Cardiac fibroblast (primary cell): ENCODE measurements at regions not wholly inside any gene's neighbourhood (a gene's known extent, or its start where the extent isn't known, plus 50 kb on each side); places are given as distances from the start of the nearest gene placed in this dataset.

Experiments
- DNase-seq, 2 donors: peaks; one replicate each; pipeline versions ENCODE4 v3.0.0 to v3.0.0-alpha.2; 2010; ENCODE audit warnings: low read depth in 2 of 2
- H3K4me3 ChIP-seq, 2 donors: replicated peaks in 1 of 2; 1 replicate in 1 of 2; 2 replicates in 1 of 2; pipeline ENCODE4 v1.5.1; 2011; ENCODE audit warnings: low read depth in 2 of 2, low read length in 2 of 2, mild to moderate bottlenecking in 2 of 2, moderate library complexity in 1 of 2
- TF ChIP-seq, protein P1 (sequence below): IDR thresholded peaks from one replicate; pipeline ENCODE4 v1.5.1; 2011; ENCODE audit warnings: low read depth, mild to moderate bottlenecking, low read length, inconsistent platforms

DNA sequence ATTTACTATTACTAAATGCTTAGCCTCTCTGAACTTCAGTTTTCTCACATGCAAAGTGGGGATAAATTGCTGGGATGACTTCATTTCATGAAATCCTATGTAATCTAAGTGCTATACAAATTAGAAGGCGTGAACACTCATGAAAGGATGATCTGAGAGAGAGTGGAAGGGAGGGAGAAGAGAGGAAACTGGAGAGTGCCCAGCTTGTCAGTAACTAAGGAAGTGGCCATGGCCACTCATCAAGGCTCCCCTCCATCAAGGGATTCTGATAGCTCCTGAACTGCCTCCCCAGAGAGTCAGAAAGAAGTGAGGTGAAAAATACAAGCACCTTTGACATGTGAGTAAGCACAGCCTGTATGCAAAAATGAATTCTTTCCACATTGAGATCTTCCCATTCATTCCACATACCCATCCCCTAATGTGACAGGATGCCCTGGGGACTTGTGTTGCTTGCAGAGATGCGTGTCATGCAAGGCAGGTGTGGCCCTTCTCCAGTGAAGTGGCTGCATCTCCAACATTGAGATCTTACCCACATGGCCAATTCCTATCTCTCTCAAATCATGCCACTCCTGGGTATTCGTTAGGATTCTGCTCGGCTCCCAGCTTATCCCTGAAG, 76.5 kb upstream of the ITPRID1 start:
- no peak for DNase-seq
- TF ChIP-seq, protein P1, sequence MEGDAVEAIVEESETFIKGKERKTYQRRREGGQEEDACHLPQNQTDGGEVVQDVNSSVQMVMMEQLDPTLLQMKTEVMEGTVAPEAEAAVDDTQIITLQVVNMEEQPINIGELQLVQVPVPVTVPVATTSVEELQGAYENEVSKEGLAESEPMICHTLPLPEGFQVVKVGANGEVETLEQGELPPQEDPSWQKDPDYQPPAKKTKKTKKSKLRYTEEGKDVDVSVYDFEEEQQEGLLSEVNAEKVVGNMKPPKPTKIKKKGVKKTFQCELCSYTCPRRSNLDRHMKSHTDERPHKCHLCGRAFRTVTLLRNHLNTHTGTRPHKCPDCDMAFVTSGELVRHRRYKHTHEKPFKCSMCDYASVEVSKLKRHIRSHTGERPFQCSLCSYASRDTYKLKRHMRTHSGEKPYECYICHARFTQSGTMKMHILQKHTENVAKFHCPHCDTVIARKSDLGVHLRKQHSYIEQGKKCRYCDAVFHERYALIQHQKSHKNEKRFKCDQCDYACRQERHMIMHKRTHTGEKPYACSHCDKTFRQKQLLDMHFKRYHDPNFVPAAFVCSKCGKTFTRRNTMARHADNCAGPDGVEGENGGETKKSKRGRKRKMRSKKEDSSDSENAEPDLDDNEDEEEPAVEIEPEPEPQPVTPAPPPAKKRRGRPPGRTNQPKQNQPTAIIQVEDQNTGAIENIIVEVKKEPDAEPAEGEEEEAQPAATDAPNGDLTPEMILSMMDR: no peak
- H3K4me3 ChIP-seq: no peak overlapping the region

DNA sequence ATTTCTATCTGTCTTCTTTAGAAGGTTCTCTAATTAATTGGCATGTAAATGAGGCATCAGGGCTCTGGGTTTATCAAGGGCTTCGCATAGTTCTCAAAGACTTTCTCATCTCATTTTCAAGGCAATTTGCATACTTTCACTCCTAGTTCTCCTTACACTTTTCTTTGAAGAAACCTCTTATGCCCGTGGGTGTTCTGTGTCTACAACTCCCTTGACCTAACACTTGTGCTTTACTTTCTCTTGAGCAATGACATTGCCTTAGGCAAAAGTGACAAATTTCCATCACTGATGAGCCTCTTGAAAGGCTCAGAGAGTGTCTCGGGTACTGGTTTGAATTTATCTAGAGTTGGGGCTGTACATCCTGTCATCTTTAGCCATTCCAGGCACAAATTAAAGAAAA, 74.7 kb upstream of the ITPRID1 start:
- H3K4me3 ChIP-seq: no peak overlapping the region
- DNase-seq: no peak
- TF ChIP-seq, protein P1: no peak

DNA sequence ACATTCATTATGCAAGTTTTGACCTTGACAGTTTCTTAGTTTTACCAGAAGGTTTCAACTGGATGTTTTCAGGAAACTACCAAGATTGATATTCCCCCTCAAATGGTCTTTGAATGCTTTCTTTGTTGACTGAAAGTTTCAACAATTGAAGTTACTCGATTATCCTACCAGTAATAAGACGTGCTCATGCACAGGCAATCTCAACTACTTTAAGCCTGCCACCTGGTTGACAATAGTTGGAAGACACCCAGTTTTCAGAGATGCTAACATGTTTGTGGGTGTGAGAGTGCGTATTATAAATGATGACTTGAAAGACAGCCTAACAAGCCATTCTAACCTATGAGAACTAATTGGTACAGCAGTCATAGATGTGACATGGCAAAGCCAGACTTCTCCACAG, 73.4 kb upstream of the ITPRID1 start:
- no peak overlapping the region for H3K4me3 ChIP-seq
- TF ChIP-seq, protein P1: no peak
- no peak for DNase-seq

DNA sequence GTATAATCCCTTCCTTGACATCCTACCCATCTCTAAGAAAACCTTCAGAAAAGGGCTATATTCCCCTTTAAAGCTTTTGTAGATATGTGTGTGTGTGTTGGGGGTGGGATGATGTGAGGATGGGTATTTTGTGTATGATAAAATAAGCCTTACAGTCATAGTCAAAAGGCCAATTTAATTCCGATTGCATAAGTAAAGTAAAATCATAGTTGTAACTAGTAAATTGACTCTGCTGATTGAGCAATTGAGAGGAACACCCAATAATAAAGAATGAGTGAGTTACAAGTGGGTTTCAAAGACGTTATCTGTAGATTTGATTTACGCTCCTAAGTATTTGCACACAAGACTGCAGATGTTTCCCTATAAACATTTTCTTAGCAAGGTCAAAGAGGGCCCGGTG, 71.3 kb upstream of the ITPRID1 start:
- TF ChIP-seq, protein P1: no peak
- H3K4me3 ChIP-seq: no peak overlapping the region
- DNase-seq: no peak

DNA sequence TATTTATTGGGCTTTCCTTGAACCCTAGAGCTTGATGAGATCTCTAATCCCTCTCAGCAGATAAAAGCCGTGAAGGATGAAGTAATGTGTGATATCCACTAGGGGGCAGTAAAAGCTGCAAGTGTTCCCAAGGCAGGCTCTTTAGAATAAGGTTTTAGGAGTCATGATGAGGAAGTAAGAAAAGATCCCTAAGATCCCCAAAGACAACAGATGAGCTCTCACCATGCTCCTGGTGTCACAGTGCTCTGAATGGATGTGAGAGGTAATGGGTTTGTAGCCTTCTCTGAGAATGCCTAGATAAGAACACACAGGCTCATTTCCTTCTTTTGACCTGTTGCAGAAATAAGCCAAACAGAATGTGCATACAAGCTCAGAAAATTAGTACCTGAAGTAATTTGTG, 70.4 kb upstream of the ITPRID1 start:
- peak; percentile 53 to 58 for DNase-seq

DNA sequence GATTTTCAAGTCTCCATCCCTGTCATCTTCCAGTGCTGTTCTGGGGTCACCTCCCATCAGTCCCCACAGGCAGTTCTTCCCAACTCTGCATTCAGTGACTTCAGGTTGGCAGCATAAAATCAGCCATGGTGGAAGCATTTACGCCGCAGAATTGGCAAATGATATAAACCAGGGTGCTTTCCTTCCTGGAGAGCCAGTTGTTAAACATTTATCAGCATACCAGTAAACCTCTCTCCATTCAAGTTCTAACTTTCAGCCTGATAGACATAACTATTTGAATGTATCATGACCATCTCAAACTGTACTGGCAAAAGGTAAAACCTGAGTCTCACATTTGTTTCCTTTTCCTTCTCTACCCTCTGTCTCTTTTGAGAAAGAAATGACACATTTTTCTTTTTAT, 69.7 kb upstream of the ITPRID1 start:
- no peak for DNase-seq
- no peak overlapping the region for H3K4me3 ChIP-seq
- TF ChIP-seq, protein P1: no peak

More for the DNA sequence above, 70.4 kb upstream of the ITPRID1 start:
- TF ChIP-seq, protein P1: peak; percentile 69
- no peak overlapping the region for H3K4me3 ChIP-seq
